GM12864 (cell line): ENCODE measurements at regions not wholly inside any gene's neighbourhood (a gene's known extent, or its start where the extent isn't known, plus 50 kb on each side); places are given as distances from the start of the nearest gene placed in this dataset.

Experiments
- DNase-seq: peaks from one replicate; pipeline ENCODE4 v3.0.0-alpha.2; 2011; ENCODE audit warnings: low read depth
- H3K4me3 ChIP-seq: 2 replicates; pipeline ENCODE4 v1.5.1; 2011; ENCODE audit warnings: mild to moderate bottlenecking, low read depth, low read length, control low read depth
- CTCF ChIP-seq: IDR thresholded peaks from 2 replicates; pipeline ENCODE4 v1.5.1; 2011; ENCODE audit warnings: low read depth, mild to moderate bottlenecking, moderate library complexity, low read length, control low read depth, inconsistent platforms; ENCODE audit errors: missing control alignments

GRCh38 chr5:68482199-68482598 is 266.6 kb downstream of the PIK3R1 start:
- TF ChIP-seq CTCF = no peak
- H3K4me3 ChIP-seq = no peak overlapping the region
- DNase-seq = no peak

GRCh38 chr5:68484307-68485068 is 268.9 kb downstream of the PIK3R1 start:
- DNase-seq = no peak
- no peak overlapping the region for H3K4me3 ChIP-seq
- no peak for TF ChIP-seq CTCF

- H3K4me3 ChIP-seq = no peak overlapping the region
- DNase-seq = no peak
- TF ChIP-seq CTCF = no peak
Observed at GRCh38 chr5:68489556-68489955, 274.0 kb downstream of the PIK3R1 start.

GRCh38 chr5:68490406-68490805 is 274.9 kb downstream of the PIK3R1 start:
- TF ChIP-seq CTCF = no peak
- no peak overlapping the region for H3K4me3 ChIP-seq
- DNase-seq = no peak

- DNase-seq = no peak
- no peak for TF ChIP-seq CTCF
- H3K4me3 ChIP-seq = no peak overlapping the region
Observed at GRCh38 chr5:68494771-68495170, 279.2 kb downstream of the PIK3R1 start.

- no peak for TF ChIP-seq CTCF
- DNase-seq = no peak
- H3K4me3 ChIP-seq = no peak overlapping the region
Observed at GRCh38 chr5:68499987-68500386, 284.4 kb downstream of the PIK3R1 start.

- TF ChIP-seq CTCF = no peak
- no peak for DNase-seq
- no peak overlapping the region for H3K4me3 ChIP-seq
Observed at GRCh38 chr5:68500813-68501212, 285.3 kb downstream of the PIK3R1 start.
